ENCODE measurements at regions not wholly inside any gene's neighbourhood (a gene's known extent, or its start where the extent isn't known, plus 50 kb on each side); places are given as distances from the start of the nearest gene placed in this dataset.

DNA sequence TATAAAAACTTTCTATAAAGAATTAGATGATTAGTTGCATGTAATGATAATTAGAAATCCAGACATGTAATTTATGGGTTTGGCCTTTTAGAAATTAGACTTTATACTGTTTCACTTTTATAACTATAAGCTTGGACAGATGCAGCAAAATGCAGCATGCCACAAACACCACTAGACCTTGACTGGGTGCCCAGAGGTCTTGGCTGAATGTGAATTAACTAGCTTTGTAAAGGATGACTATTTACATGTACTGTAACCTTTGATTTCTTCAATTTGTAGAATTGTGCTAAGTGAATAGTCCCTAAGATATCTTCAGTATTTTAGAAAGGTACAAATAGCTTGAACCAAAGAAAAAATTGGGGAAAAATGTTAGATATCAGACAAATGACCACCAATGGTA, 2168.1 kb downstream of the MAT2B start:
- DNase-seq (ENCODE audit: low read depth) = no peak

DNA sequence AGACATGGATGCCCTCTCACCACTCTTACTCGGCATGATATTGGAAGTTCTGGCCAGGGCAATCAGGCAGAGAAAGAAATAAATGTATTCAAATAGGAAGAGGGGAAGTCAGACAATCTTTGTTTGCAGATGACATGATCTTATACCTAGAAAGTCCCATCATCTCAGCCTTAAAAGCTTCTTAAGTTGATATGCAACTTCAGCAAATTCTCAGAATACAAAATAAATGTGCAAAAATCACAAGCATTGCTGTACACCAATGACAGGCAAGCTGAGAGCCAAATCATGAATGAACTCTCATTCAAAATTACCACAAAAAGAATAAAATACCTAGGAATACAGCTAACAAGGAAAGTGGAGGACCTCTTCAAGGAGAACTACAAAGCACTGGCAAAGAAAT, 2190.4 kb downstream of the MAT2B start:
- DNase-seq (ENCODE audit: low read depth) = no peak

DNA sequence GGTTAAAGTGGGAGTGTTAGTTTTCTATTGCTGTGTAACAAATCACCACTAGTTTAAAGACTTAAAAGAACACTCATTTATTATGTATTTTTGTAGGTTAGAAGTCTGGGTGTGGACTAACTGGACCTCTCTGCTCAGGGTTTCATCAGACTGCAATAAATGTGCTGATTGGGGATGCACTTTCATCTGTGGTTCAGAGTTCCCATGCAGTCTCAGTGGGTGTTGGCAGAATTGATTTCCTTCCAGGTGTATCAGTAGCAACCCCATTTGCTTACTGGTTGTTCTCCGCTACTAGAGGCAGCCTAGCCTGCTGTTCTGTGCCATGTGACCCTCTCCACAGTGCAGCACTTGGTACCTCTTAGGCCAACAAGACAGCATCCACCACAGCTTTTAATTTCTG, 2200.5 kb downstream of the MAT2B start:
- no peak for DNase-seq (ENCODE audit: low read depth)

DNA sequence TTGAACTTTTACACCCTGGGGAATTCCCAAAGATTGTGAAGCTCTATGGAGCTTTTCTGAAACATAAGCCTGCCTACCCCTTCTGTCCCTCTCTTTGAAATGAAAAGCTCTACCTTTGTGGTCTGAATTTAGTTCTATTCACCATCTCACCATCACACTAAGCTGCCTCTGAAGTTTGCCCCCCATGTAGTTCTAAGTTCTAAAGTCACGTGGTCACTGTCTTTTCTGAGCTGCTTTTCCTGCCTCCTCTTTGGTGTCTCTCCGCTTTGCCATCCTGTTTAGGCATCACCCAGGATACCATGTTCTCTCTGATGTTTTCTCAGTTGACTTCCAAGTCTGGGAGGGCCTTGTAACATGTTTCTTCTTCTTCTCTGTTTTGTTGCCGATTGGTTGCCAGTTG, 2206.6 kb downstream of the MAT2B start:
- no peak for DNase-seq (ENCODE audit: low read depth)

DNA sequence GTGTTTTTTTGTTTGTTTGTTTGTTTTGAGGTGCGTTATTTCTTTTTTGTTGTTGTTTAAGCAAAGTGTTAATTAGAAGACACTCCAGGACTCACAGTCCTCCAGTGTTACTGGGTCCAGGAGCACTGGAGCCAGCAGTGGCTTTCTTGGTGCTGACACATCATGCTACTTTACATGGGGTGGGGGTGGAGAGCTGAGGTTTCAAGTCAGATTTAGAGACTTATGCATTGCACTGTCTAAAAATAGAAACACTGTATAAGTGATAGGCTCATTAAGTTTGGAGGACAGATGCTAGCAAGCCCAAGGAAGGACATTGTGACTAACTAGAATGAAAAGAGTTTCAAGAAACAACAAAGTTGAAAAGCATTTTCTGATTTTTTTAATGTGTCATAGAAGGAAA, 2209.2 kb downstream of the MAT2B start:
- DNase-seq (ENCODE audit: low read depth) = no peak

DNA sequence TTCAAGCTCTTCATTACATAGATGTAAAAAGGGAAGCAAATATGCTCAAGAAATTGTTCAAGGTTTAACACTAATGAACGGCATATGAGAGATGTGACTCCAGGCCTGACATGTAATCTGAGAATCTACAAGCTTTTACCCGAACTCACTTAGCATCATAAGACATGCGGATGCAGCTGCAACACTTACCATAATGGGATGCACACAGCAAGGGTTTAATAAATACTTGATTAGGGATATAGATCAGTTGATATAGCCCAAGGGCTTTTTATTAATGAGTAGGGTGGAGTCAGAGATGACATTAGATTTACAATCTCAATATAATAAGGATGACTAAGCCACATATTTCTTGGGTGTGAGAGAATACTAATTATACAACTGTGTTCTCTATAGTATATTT, 2215.5 kb downstream of the MAT2B start:
- DNase-seq (ENCODE audit: low read depth) = no peak

DNA sequence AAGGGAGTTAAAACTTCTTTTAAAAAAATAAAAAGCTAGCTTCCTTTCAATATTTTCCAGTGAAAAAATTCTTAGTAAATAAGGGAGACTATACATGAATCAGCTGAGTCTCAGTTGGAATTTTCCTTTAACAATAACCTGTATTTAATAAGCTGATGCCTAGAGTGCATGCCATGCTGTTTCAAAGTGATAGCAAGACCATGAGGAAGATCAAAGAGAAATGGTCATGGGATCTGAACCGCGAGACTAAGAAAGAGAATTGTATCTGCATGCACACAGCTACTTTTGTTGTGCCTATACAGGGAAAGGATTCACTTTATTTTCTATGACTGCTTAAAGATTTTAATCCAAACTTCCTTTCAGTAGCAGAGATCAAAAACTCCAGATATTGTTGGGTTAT, 2217.0 kb downstream of the MAT2B start:
- no peak for DNase-seq (ENCODE audit: low read depth)

DNA sequence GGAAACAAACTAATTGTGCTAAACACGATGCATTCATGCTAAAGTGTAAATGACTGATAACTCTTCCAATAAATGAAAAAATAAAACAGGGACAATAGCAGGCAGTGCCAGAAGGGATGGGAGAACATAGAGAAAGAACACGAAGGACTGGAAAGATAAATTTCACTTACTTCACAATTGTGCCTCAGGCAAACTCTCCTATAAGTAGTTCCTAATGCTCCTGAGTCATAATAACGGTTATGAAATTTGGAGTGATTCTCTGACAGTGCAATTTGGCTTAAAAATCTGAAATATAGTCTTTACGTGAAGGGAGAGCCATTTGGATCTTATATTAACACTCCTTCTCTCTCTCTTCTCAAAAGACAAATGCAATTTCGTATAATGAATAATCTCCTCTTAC, 2218.5 kb downstream of the MAT2B start:
- no peak for DNase-seq (ENCODE audit: low read depth)

DNA sequence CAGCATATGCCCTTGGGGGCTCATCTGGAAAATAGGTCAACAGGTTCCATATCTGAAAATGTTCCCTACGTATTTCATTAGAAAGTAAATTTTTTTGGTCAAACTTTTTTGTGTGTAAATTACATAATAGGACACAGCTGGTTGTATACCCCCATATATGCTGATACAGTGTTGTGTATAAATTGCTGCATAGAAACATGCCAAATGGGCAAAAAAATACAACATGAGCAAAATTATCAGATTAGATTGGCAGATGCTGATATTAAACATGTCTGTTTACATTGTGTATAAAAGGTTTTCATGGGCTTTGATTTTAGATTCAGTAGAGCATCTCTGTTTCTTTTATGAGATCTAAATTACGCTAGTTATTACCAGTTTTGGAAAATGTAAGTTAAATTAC, 2223.0 kb downstream of the MAT2B start:
- DNase-seq (ENCODE audit: low read depth) = no peak

DNA sequence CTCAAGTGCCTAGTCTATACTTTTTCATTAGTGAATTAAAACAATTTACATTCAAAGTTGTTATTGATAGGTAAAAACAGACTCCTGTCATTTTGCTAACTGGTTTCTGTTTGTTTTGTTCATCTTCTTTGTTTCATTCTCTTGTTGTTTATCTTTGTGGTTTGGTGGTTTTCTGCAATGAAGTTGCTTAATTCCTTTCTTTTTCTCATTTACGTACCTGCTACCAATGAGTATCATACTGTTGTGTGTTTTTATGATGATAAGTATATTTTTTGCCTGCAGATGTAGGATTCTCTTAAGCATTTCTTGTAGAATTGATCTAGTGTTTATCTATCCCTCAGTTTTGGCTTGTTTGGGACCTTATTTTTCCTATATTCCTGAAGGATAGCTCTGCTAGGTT, 2230.0 kb downstream of the MAT2B start:
- no peak for DNase-seq (ENCODE audit: low read depth)

DNA sequence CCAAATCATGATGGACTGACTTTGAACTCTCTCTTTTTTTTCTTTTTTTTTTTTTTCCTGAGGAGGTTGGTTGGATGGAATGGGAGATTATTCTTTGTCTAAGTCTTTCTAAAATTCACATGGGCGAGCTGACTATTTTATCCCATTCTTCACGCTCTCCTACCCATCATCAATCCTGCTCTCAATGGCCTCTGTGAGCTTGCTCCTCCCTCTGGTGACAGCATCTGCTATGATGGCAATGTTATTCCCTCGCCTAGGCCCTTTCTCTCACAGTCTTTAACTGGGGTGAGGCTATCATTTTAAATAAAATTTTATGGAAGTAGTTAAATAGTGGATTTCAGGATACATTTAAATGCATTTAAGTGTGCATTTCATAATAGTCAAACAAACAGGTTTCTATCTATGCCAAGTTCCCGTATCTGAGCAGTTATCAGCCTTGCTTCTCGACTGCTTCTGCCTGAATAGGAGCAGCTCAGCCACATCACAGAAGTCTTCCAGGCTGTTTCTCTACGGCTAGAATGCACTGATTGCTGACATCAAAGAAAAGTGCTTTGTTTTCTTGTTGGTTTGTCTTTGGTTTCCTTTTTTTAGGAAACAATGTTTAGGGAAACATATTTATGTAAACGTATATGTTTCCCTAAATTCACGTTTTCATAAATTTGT, 2233.8 kb downstream of the MAT2B start:
- DNase-seq (ENCODE audit: low read depth) = no peak

DNA sequence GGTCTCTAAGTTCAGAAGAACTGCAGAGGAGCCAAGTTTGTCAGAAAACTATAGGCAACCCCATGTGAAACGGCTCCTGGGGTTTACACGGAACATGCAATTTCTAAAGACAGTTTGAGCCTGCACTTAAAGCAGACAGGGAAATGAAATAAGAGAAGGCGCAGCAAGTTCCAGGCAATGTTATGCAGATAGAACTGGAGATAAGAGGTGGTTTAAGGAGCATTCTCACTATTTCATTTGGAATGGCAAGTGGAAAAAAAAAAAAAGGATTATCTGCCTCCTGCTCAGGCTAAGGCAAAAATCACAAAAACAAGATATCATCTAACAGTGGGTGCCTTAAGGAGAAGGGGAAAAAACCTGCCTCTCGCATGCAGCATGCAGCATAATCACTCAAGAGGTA, 2252.4 kb downstream of the MAT2B start:
- DNase-seq (ENCODE audit: low read depth) = no peak

DNA sequence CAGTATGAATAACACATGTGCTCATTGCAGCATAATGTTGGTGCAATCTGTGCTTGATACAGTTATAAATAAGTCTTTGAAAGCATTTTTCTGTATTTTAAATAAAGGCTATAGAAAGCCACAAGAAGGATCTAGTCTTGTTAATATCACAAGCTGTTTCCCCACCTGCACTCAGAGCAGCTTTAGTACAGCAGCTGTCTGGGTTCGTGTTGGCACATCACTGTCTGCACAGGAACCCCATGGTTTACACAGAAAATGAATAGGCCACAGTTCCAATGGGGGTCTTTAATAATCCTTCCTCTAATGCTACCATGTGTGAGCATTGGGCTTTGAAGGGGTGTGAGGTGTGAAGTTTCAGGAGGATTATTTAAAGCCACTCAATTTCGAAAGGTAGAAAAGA, 2269.7 kb downstream of the MAT2B start:
- no peak for DNase-seq (ENCODE audit: low read depth)

DNA sequence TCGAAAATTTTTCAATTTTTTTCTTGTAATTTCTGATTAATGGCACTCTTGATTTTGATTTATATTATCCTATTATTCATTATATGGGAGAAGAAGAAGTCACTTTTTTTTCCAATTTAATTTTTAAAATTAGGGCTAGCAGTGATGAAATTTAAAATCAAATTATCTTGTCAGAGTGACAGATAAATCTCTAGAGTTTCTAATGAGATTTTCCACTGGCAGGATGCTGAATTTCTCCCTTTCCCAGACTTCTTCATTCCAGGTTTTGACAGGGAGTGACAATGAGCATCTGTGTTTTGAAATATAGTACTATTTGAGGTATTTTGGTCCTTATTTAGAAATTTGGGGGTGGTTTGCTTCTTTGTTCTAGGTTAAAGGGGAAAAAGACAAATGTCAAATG, 2274.1 kb downstream of the MAT2B start:
- no peak for DNase-seq (ENCODE audit: low read depth)

DNA sequence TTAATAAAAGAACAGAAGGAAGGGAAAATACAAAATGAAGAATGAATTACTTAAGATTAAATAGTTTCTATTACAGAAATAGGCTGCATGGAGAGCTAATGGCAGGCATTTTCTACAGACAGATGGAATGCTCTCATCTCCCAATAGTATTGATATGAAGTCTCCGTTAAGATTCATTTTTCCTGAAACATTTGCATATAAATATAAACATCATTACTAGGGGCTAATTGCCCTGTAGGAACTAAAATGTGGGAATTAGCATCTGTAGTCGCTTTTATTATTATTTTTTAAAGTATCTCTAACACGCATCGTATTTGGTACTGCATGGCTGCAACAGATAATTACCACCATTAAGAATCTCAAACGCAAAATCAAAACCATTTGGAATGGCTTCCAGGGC, 2275.5 kb downstream of the MAT2B start:
- DNase-seq (ENCODE audit: low read depth) = no peak

DNA sequence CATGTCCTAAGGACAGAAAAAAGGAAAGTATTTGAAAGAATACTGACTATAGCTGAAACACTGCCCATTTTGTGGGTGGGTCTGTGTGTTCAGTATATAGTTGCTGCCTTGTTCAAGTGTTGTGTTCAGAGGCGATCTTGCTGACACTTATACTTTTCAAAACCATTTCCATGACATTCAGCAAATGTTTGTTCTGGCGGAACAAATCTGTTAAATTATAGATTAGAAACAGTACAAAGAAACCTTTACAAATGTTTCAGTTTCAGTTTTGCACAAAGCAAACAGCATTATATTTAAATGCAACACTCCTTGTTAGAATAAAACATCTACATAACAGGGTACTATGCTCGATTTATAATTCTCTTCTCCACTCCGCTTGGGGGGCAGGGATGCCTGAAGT, 2276.3 kb downstream of the MAT2B start:
- no peak for DNase-seq (ENCODE audit: low read depth)

DNA sequence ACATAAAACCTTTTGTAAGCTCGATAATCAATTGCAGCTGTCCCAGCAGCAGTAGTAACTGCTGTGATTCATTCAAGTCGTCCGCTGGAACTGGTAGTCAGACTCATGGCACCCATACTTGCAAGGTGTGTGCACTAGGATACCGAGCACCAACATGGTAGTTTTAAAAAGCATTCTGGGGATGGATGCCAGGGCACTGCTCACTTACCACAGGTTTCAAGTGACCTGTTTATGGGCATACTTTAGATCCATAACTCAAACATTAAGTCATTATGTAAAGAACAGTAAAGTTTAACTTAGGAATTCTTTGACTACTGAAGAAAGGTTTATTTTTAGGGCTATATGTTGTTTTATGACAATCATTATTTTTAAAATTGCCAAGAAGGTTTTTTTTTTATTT, 2277.6 kb downstream of the MAT2B start:
- no peak for DNase-seq (ENCODE audit: low read depth)

DNA sequence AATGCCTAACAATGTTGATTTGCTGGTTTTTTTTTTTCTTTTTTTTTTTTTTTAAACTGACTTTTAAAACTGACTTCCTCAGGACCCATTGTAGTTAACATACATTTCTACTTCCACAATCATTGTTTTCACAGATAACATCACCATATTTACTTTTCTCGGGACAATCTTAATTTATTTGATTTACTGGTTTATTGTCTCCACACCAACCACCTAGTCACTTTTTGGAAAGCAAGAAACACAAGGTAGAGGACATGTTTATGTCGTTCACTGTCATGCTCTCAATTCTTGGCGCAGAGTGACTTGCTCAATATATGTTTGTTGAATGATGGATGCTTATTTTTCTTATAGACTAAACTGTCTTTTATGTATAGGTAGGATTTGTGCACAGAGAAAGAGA, 2280.7 kb downstream of the MAT2B start:
- DNase-seq (ENCODE audit: low read depth) = no peak

DNA sequence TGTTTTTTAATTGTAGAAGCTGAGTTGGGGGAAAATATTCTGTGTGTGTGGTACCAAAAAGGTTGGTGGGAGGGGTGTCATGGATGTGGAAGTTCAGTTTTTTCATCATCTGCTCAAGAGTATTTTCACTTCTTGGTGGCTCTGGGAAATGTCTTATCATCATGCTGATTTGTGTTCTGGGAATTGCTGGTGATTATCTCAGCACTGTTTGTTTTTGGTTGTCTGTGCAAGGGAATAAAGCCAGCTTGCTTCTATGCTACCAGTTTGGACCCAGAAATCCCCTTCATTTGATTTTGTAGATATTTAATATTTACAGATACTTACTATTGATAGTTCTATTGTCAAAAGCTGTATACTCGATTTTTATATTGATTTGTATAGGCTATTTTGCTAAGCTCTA, 2289.7 kb downstream of the MAT2B start:
- no peak for DNase-seq (ENCODE audit: low read depth)

DNA sequence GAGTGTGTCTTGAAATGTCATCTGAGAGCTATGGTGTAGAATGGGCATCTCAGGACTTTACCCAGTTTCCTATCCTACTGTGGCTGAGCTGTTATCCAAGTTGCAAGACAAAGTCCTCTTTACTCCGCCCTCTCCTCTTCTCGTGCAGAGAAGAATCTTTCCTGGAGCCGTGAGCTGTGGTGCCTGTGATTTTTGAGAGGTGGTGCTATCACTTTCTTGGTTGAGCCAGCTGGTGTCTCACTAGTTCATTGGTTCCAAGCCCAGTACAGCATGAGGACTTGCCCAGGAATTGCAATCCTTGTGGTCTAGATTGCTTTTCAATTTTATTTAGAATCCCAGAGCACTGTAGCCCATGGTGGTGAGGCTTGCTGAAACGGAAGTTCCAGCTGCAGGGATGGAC, 2300.3 kb downstream of the MAT2B start:
- DNase-seq (ENCODE audit: low read depth) = no peak

DNA sequence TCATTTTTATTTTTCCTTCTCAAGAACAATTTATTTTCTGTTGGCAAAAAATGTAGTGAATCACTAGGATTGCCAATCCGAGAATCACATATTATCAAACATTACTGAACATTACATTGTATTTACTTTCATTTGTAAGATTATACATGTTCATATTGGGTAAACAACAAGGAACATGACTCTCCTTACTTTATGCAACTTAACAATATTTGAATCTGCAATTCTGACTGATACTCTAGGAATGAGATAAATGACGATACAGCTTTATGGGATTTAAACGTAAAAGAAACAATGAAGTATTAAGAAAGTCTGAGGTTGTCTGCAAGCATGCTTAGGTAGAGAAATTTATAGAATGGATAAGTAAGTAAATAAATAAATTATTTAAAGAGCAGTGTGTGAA, 2302.9 kb downstream of the MAT2B start:
- DNase-seq (ENCODE audit: low read depth) = no peak

DNA sequence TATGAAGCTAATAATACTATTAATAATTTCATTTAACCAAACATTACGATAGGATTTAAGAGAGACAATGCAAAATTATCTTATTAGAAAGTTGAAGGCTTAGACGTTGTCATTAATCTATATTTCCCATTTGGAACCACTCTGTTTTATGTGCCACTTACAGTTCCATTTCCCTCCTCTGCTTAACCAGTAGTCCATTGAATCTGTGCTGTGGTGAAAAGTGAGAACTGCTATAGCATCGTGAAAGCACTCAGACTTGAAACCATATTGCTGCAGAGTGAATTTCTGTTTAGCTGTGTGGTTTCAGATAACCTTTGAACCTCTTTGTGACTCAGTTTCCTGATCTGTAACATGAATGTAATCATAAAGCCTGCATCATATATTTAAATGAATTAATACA, 2304.5 kb downstream of the MAT2B start:
- no peak for DNase-seq (ENCODE audit: low read depth)

DNA sequence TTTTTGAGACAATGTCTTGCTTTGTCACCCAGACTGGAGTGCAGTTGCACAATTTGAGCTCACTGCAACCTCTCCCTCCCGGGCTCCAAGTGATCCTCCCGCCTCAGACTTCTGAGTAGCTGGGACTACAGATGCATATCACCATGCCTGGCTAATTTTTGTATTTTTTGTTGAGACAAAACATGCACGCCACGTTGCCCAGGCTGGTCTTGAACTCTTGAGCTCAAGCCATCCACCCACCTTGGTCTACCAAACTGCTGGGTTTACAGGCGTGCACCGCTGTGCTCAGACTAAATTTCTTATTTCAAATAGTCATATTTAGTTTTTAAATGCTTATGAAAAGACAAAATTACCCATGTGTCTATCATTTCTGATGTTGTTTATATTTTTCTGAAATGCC, 2324.1 kb downstream of the MAT2B start:
- no peak for DNase-seq (ENCODE audit: low read depth)

DNA sequence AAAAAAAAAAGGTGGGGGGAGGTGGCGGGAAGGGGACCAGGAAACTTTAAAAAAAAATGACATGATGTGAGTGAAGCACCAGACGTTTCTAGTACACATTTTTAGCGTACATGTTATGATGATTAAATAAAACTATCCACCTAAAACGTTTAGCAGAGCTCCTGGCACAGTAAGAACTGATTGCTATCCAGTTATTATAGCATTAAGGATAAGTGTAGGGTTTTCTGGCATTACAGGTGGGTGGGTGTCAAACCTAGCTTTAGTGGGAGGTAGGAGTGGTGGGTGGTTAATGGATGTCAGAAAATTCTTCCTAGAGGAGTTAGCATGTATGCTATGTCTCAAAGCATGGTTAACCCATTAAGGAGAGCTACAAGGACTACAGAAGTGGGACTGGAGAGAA, 2329.5 kb downstream of the MAT2B start:
- DNase-seq (ENCODE audit: low read depth) = no peak

DNA sequence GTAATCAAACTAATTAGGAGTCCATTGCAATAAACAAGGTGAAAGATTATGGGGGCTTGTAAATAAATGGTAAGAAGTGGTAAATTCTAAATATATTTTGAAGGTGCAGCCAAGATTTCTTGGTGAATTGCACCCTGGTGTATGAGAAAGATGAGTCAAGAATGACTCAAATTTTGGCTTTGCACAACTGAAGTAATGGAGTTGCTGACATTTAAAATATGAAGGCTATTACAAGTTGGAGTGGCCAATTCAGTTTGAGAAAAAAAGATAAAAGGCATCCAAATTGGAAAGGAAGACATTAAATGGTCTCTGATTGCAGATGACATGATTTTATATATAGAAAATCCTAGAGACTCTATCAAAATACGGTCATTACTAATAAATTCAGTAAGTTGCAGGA, 2330.6 kb downstream of the MAT2B start:
- no peak for DNase-seq (ENCODE audit: low read depth)

Data from GM04504 (cell line).